DND-41 (cell line): ENCODE measurements at regions not wholly inside any gene's neighbourhood (a gene's known extent, or its start where the extent isn't known, plus 50 kb on each side); places are given as distances from the start of the nearest gene placed in this dataset.
A peak's percentile ranks its signal among the peaks of the same experiment; 100 is the strongest.

ENCODE experiments used
- ATAC-seq: fragments of 200-7000 bp; cut with Tn5 transposase; 3 replicates; pipeline ENCODE4 v1.9.1; 2021; ENCODE audit warnings: low read depth; ENCODE audit not compliant: insufficient read depth
- DNase-seq: peaks from one replicate; pipeline ENCODE4 v3.0.0-alpha.2; 2020
- H2AFZ ChIP-seq: 2 replicates; pipeline ENCODE4 v1.6.0; 2012; ENCODE audit warnings: low read depth, low read length
- H3K27ac ChIP-seq: 2 replicates; pipeline ENCODE4 v1.5.1; 2012; ENCODE audit warnings: low read length, inconsistent platforms
- H3K27me3 ChIP-seq: fragments of 200-600 bp; sonication (generic); 2 replicates; pipeline ENCODE4 v1.6.0; 2012; ENCODE audit warnings: low read length, mild to moderate bottlenecking, inconsistent platforms; ENCODE audit not compliant: insufficient read depth, poor library complexity
- H3K36me3 ChIP-seq: 2 replicates; pipeline ENCODE4 v1.5.1; 2012; ENCODE audit warnings: low read length, inconsistent platforms; ENCODE audit not compliant: insufficient read depth
- H3K4me1 ChIP-seq: 2 replicates; pipeline ENCODE4 v1.5.1; 2012; ENCODE audit warnings: mild to moderate bottlenecking, low read length; ENCODE audit not compliant: insufficient read depth
- H3K4me2 ChIP-seq: 2 replicates; pipeline ENCODE4 v1.6.0; 2012; ENCODE audit warnings: mild to moderate bottlenecking, moderate library complexity, low read length, inconsistent platforms; ENCODE audit not compliant: insufficient read depth
- H3K4me3 ChIP-seq, 2 experiments: fragments of 200-600 bp in 1 of 2; shearing (Covaris generic) in 1 of 2; 2 replicates each; pipeline ENCODE4 v1.5.1; 2012 to 2016; ENCODE audit warnings: inconsistent platforms in 2 of 2, low read length in 2 of 2, mild to moderate bottlenecking in 2 of 2, low read depth in 1 of 2, moderate library complexity in 1 of 2
- H3K79me2 ChIP-seq: 2 replicates; pipeline ENCODE4 v1.6.0; 2012; ENCODE audit warnings: low read length, inconsistent platforms; ENCODE audit not compliant: insufficient read depth
- H3K9ac ChIP-seq: 2 replicates; pipeline ENCODE4 v1.6.0; 2012; ENCODE audit warnings: low read depth, mild to moderate bottlenecking, inconsistent platforms, low read length, moderate library complexity
- H3K9me3 ChIP-seq: 2 replicates; pipeline ENCODE4 v1.5.1; 2012; ENCODE audit warnings: low read length, moderate library complexity, mild to moderate bottlenecking, inconsistent platforms; ENCODE audit not compliant: insufficient read depth, severe bottlenecking
- H4K20me1 ChIP-seq: 2 replicates; pipeline ENCODE4 v1.6.0; 2012; ENCODE audit warnings: low read length; ENCODE audit not compliant: insufficient read depth
- EZH2 ChIP-seq: IDR thresholded peaks from 3 replicates; pipeline ENCODE4 v1.6.1; 2012; ENCODE audit warnings: borderline replicate concordance, low read depth, mild to moderate bottlenecking, moderate library complexity, low read length, inconsistent platforms; ENCODE audit not compliant: severe bottlenecking
- TF ChIP-seq, protein P1 (sequence below): IDR thresholded peaks from 2 replicates; pipeline ENCODE4 v1.5.1; 2012; ENCODE audit warnings: borderline replicate concordance, low read length, moderate library complexity, mild to moderate bottlenecking; ENCODE audit not compliant: poor library complexity, severe bottlenecking; ENCODE audit errors: extremely low read depth

DNA sequence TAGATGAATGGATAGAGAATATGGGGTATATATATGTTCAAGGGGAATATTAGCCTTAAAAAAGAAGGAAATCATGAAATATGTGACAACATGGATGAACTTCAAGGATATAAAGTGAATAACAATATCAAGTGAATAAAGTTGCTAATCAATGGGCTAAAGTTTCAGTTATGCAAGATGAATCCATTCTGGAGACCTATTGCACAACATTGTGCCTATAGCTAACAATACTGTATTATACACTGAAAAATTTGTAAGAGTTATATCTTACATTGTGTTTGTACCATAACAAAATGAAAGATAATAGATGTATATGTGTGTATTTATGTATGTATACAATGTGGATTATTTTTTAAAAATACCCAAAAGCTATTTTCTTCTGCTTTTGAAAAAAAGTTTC is 96.3 kb upstream of the DPYD start:
- H4K20me1 ChIP-seq = no peaks in the 10 kb centered on the region
- no peaks in the 10 kb centered on the region for H3K79me2 ChIP-seq
- H3K27me3 ChIP-seq = no peaks in the 10 kb centered on the region
- H3K4me2 ChIP-seq = no peak overlapping the region
- H3K4me3 ChIP-seq = no peak overlapping the region
- TF ChIP-seq EZH2 = no peak
- TF ChIP-seq, protein P1, sequence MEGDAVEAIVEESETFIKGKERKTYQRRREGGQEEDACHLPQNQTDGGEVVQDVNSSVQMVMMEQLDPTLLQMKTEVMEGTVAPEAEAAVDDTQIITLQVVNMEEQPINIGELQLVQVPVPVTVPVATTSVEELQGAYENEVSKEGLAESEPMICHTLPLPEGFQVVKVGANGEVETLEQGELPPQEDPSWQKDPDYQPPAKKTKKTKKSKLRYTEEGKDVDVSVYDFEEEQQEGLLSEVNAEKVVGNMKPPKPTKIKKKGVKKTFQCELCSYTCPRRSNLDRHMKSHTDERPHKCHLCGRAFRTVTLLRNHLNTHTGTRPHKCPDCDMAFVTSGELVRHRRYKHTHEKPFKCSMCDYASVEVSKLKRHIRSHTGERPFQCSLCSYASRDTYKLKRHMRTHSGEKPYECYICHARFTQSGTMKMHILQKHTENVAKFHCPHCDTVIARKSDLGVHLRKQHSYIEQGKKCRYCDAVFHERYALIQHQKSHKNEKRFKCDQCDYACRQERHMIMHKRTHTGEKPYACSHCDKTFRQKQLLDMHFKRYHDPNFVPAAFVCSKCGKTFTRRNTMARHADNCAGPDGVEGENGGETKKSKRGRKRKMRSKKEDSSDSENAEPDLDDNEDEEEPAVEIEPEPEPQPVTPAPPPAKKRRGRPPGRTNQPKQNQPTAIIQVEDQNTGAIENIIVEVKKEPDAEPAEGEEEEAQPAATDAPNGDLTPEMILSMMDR = no peak
- no peak for DNase-seq
- ATAC-seq = no peak
- H3K9ac ChIP-seq = no peak overlapping the region
- H3K27ac ChIP-seq = no peak overlapping the region
- H2AFZ ChIP-seq = no peak overlapping the region
- H3K9me3 ChIP-seq = no peaks in the 10 kb centered on the region
- H3K36me3 ChIP-seq = no peaks in the 10 kb centered on the region
- H3K4me1 ChIP-seq = peaks cover 4% of the 10 kb centered on the region; the same call in 1 of the 2 replicates

DNA sequence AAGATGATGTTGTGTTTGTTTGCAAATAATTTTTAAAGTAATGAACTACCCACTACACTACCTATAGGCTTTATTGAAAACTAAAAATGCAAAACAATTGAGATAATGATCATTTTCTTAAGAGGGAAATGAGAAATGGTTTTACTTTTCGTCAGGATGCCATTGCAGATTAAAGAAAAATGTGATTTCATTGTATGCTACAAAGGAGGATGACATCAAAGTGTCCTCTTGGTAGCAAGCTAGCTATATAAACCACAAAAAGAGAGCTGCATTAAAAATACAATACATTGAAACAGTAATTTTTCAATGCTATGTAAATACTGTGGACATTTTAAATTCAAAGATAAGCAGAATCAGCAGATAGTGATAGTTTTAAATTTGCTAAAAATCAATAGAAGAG is 87.5 kb upstream of the DPYD start:
- no peaks in the 10 kb centered on the region for H3K27me3 ChIP-seq
- peak; percentile 84 for ATAC-seq
- TF ChIP-seq, protein P1 = no peak
- no peak for TF ChIP-seq EZH2
- H3K9me3 ChIP-seq = no peaks in the 10 kb centered on the region
- H2AFZ ChIP-seq = no peak overlapping the region
- no peaks in the 10 kb centered on the region for H3K36me3 ChIP-seq
- no peaks in the 10 kb centered on the region for H4K20me1 ChIP-seq
- H3K9ac ChIP-seq = no peak overlapping the region
- no peak overlapping the region for H3K4me3 ChIP-seq
- no peak for DNase-seq
- no peak overlapping the region for H3K27ac ChIP-seq
- no peaks in the 10 kb centered on the region for H3K79me2 ChIP-seq
- H3K4me1 ChIP-seq = peaks cover 10% of the 10 kb centered on the region
- peak overlapping the region; percentile 22; the same call in 1 of the 2 replicates for H3K4me2 ChIP-seq

- Histone ChIP-seq H3K4me1 (peaks cover 10% of the 10 kb centered on the region), H3K27me3 (no peaks in the 10 kb centered on the region), H3K27ac (no peak overlapping the region), H3K9me3 (no peaks in the 10 kb centered on the region), H4K20me1 (no peaks in the 10 kb centered on the region), H2AFZ (no peak overlapping the region), H3K4me3 (no peak overlapping the region), H3K36me3 (no peaks in the 10 kb centered on the region), H3K79me2 (no peaks in the 10 kb centered on the region), H3K9ac (no peak overlapping the region), H3K4me2 (no peak overlapping the region)
- DNase-seq (no peak), ATAC-seq (no peak)
- TF ChIP-seq, protein P1 = no peak
These were observed 84.6 kb upstream of the DPYD start for GRCh38 chr1:98005326-98006010.
